Mesodermal cell (in vitro differentiated cells): ENCODE measurements at regions not wholly inside any gene's neighbourhood (a gene's known extent, or its start where the extent isn't known, plus 50 kb on each side); places are given as distances from the start of the nearest gene placed in this dataset.

Source experiments
- H3K27ac ChIP-seq: 2 replicates; pipeline ENCODE4 v1.7.0; 2013; ENCODE audit warnings: mild to moderate bottlenecking, low read depth, low read length, moderate library complexity; ENCODE audit not compliant: severe bottlenecking
- H3K36me3 ChIP-seq: 2 replicates; pipeline ENCODE4 v1.7.1; 2013; ENCODE audit warnings: mild to moderate bottlenecking, low read length, moderate library complexity; ENCODE audit not compliant: control insufficient read depth, insufficient read depth
- H3K4me1 ChIP-seq: one replicate; pipeline ENCODE4 v1.7.1; 2013; ENCODE audit warnings: mild to moderate bottlenecking, low read length; ENCODE audit not compliant: insufficient read depth, control insufficient read depth, poor library complexity, severe bottlenecking
- H3K4me3 ChIP-seq: 2 replicates; pipeline ENCODE4 v1.7.0; 2013; ENCODE audit warnings: low read length, control low read depth, mild to moderate bottlenecking; ENCODE audit not compliant: insufficient read depth, poor library complexity, severe bottlenecking; ENCODE audit errors: extremely low read depth
- H3K9me3 ChIP-seq: 2 replicates; pipeline ENCODE4 v1.7.1; 2013; ENCODE audit warnings: mild to moderate bottlenecking, low read length, moderate library complexity; ENCODE audit not compliant: control insufficient read depth
- WGBS, 2 experiments: methylation state at CpG; one replicate each; pipeline ENCODE4 v1.1.5; 2013; ENCODE audit warnings: missing lambda C conversion rate in 2 of 2; ENCODE audit not compliant: insufficient coverage in 2 of 2; 5-methylcytosine and 5-hydroxymethylcytosine counted together

DNA sequence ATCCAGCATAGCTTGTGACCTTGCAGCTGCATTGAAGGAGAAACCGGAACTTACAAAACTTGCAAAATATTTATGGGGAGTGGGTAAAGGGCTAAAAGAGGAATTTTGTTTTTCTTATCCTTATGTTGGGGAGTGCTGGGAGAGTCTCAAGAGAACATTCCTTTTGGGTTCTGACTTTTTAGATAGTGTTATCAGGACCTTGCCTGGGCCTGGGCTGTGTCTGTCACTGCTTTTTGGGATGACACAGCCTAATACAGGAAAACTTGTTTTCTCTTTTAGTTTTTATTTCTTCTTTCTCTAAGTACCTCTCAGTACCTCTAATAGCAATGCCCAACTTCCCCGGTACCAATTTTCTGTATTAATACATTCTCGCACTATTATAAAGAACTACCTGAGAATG lies 850.6 kb downstream of the RPS29 start:
- H3K4me3 ChIP-seq: no peak overlapping the region
- no peaks in the 10 kb centered on the region for H3K4me1 ChIP-seq
- peaks cover 9% of the 10 kb centered on the region for H3K9me3 ChIP-seq
- no peaks in the 10 kb centered on the region for H3K36me3 ChIP-seq
- H3K27ac ChIP-seq: peak overlapping the region; percentile 54
- 90 to 100% methylated on average over 1 of the region's 3 CpGs for WGBS, 2 experiments

DNA sequence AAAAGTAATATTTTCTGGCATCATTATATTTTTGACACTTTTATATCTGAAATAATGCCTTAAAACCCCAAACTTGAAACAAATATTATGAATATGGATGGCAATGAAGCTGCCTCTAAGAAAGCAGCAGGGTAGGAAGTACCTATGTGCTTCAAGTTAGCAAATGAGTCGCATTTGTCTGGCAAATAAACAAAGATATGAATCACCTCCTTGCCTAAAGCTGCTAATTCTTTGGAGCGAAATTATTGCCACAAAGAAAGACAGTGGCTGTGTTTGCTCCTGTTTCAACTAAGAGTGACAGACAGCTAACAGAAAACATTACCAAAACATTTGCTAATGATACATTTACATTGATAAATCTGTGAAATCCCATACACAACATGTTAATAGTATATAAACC lies 854.9 kb downstream of the RPS29 start:
- no peak overlapping the region for H3K4me3 ChIP-seq
- H3K4me1 ChIP-seq: no peaks in the 10 kb centered on the region
- WGBS, 2 experiments: 83 to 100% methylated on average over 1 of the region's 2 CpGs
- H3K9me3 ChIP-seq: peaks cover 9% of the 10 kb centered on the region
- H3K27ac ChIP-seq: peak overlapping the region; percentile 63
- H3K36me3 ChIP-seq: no peaks in the 10 kb centered on the region

DNA sequence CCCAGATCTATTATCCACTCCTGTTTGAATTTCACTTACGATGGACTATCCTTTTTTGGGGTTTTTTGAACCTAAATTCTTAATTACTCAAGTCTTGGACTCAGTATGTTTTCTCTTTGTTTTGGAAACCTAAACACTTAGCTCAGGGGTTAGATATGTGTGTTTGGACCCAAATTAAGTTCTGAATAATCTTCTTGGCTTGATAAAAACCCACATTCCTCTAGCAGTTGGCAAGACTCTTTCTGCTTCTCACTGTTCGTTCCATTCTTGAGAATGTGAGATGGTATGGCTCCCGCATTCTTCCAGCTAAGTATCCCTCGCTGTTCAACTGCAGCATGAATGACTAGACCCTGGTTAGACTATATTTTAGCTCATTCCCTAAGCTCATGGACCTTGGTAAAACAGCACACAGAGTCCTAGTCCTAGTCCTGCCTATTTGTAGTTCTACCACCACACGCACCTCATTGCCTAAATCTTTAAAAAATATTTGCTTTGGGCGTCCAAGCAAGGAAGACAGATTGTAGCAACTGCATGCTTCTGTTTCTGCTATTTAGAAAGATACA lies 860.0 kb downstream of the RPS29 start:
- H3K36me3 ChIP-seq: no peaks in the 10 kb centered on the region
- H3K4me1 ChIP-seq: peaks cover 5% of the 10 kb centered on the region
- no peak overlapping the region for H3K27ac ChIP-seq
- WGBS, 2 experiments: 98 to 100% methylated on average over 2 to 5 of the region's 6 CpGs
- no peaks in the 10 kb centered on the region for H3K9me3 ChIP-seq
- H3K4me3 ChIP-seq: no peak overlapping the region

DNA sequence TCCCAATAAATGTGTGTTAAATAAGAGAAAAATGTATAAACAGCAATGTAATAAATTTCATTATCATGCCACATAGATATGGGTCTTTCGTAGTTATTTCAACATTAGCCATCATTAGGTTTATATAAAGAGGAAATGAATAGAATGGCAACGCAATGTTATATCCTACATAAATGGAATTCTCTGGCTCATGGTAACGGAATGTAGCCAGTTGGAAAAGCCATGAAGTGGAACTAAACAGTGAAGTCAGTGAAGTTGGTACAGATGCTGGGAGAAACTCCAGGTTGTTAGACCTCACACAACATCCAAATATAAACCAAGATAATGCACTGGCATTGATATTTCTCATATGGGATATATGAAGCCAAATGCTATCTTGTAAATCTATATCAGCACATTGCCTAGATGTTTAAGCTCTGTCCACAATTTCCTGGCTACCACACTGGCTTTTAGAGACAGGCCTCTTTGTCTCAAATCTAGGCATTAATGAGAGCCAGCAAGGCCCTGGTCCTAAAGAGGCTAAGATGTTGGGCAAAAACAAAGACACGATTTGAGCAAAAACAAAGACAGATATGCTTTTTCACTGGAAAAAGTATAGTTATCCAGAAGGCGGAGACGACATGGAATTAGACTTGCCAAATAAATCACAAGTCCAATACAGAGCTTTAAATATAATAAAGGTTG lies 861.0 kb downstream of the RPS29 start:
- Histone ChIP-seq H3K27ac (no peak overlapping the region), H3K4me1 (peaks cover 5% of the 10 kb centered on the region), H3K36me3 (no peaks in the 10 kb centered on the region), H3K9me3 (no peaks in the 10 kb centered on the region), H3K4me3 (no peak overlapping the region)
- WGBS, 2 experiments: 100% methylated on average over 1 of the region's 6 CpGs; no CpG with 5 or more reads in 1 of the 2 experiments

DNA sequence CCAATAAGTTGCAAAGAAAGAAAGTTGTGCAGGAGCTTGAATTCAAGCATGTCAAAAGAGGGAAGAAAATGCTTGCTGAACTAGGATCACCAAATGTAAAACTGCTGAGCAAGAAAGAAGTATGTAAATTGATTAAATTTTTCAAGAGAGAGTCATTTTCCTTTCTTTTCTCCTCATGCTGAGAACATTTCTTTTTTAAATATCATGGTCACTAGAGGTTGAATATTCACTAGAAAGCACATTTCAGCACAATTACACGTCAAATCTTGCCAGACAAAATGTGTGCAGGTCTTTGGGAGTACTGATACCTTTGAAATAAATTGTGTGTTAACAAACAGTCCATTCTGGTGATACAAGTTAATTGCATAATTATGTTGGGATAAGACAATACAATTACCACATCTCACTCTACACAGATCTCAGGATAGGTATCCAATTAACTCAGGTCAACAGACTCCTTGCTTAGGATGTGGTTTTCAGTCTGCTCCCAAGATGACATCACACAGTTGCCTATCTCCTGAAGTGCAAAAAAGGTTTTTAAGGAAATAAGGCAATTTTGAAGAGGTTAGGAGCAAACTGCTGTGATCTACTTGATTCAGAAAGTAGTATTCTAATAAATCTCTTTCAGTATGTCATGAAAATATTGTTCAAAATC lies 862.2 kb downstream of the RPS29 start:
- no peak overlapping the region for H3K27ac ChIP-seq
- no CpG with 5 or more reads among the region's 1 CpG for WGBS, 2 experiments
- no peak overlapping the region for H3K4me3 ChIP-seq
- peaks cover 5% of the 10 kb centered on the region for H3K4me1 ChIP-seq
- H3K36me3 ChIP-seq: no peaks in the 10 kb centered on the region
- no peaks in the 10 kb centered on the region for H3K9me3 ChIP-seq

DNA sequence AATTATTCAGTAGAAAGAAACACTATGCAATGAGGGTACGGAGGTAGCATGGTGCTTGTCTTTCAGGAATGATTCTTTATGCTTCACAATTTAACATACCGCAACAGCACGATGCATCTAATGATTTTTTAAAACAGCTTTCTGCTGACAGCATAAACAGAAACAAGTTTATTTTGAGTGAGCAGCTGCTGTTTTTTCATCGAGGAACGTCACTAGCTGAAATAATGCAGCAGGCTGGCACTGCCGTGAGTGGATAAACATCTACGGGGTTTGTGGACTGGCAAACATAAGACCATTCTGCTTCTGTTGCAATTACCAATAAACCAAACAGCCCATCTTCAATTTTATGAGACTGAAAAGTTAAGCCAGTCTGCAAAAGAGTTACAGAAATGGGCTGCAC lies 871.8 kb downstream of the RPS29 start:
- no peak overlapping the region for H3K4me3 ChIP-seq
- H3K4me1 ChIP-seq: no peaks in the 10 kb centered on the region
- H3K9me3 ChIP-seq: no peaks in the 10 kb centered on the region
- no peak overlapping the region for H3K27ac ChIP-seq
- 90 to 91% methylated on average over 5 to 6 of the region's 7 CpGs for WGBS, 2 experiments
- H3K36me3 ChIP-seq: no peaks in the 10 kb centered on the region

DNA sequence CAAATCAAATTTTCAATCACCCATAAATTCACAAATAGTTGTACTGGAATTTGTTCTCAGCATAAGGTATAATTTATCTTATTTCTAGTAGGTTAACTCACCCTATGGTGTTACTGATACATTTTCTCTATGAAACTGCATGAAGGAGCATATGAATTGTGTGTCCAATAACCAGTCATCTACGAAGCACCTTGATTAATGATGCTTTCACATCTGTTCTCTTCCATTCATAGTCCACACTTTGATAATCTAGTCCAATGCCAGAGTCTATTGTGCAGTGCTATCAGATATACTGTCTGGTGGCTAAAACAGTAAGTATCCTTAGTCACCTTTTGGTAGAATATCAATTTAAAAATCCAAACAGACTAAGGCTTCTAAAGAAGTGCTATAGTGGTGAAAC lies 876.0 kb downstream of the RPS29 start:
- Histone ChIP-seq H3K9me3 (no peaks in the 10 kb centered on the region), H3K36me3 (no peaks in the 10 kb centered on the region), H3K27ac (no peak overlapping the region), H3K4me1 (no peaks in the 10 kb centered on the region), H3K4me3 (no peak overlapping the region)
- no CpG with 5 or more reads among the region's 1 CpG for WGBS, 2 experiments

DNA sequence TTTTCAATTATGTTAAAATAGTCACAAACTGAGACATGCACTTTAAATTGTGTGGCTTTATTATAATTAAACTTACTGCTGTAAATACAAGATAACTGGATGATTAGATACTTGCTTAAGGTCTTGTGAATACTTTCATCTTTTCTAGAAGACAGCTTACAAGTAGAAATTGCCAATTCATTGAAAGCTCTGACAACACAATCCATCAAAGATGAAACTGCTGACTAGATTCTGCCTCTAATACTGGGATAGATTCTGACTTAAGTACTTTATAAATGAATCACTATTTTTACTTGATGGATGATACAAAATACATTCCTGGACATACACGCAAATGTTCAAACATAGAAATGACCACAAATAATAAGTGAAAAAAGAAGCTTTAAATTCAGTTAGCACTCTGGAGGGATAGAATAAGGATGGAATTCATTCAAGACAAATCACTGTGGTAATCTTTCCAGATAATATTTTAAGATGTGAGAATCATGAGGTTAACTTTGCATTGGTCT lies 876.8 kb downstream of the RPS29 start:
- H3K27ac ChIP-seq: no peak overlapping the region
- no CpG with 5 or more reads among the region's 1 CpG for WGBS, 2 experiments
- H3K4me1 ChIP-seq: no peaks in the 10 kb centered on the region
- no peak overlapping the region for H3K4me3 ChIP-seq
- H3K9me3 ChIP-seq: no peaks in the 10 kb centered on the region
- no peaks in the 10 kb centered on the region for H3K36me3 ChIP-seq

DNA sequence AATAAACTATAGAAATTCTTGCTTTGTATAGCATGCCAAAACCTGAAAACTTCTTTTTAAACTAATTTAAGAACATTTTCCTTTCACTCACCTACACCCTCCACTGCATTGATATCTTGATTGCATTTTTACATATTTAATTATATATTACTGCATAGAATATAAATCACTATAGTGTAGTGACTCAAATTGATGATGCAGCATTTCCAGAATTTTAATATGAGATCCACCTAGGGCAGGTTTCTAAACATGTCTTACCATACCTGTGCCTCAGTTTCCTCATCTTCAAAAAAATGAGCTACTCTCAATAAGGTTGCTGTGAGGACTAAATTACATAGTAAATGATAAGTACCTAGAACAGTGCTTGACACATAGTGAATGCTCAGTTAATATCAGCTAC lies 881.5 kb downstream of the RPS29 start:
- Histone ChIP-seq H3K27ac (no peak overlapping the region), H3K9me3 (no peaks in the 10 kb centered on the region), H3K36me3 (no peaks in the 10 kb centered on the region), H3K4me3 (no peak overlapping the region), H3K4me1 (no peaks in the 10 kb centered on the region)

DNA sequence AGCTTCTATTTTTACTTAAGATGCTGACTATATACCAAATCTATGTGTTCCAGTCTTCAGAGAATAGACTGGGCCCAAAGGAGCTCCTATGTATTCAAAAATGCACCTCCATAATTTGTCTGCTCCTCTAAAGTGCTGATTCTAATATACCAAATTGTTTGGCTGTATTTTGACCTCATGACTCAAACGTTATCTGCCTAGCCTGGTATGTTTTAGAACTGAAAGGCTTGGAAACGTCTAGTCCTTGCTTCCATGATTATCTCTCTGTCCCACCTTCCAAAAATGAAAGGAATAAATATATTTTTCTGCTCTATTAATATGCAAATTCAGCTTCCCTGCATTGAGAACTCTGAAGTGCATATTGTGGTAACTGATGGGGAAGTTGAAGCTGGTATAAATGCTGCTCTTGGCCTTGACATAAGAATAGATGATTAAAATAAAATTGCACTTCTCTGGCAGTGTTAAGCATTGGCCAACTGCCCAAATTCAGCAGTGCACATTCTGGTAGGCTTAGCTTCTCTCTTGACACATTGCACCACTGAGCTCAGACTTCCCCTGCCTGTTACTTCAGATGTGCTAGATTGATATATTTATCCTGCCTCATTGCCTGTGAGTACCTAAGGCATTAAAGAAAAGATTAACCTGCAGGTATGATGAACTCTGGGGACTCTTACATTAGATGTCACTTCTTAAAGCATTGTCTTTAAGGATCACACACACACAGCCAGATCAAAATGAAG lies 882.3 kb downstream of the RPS29 start:
- Histone ChIP-seq H3K4me3 (no peak overlapping the region), H3K27ac (no peak overlapping the region), H3K9me3 (no peaks in the 10 kb centered on the region), H3K36me3 (no peaks in the 10 kb centered on the region), H3K4me1 (no peaks in the 10 kb centered on the region)
- WGBS, 2 experiments: no CpG with 5 or more reads among the region's 2 CpGs
